Left ventricle myocardium superior (tissue), 1 donor: ENCODE measurements at regions not wholly inside any gene's neighbourhood (a gene's known extent, or its start where the extent isn't known, plus 50 kb on each side); places are given as distances from the start of the nearest gene placed in this dataset.

Source experiments
- ATAC-seq: fragments of 200-7000 bp; cut with Tn5 transposase; one replicate; pipeline ENCODE4 v1.9.1; 2020; ENCODE audit warnings: mild to moderate bottlenecking, moderate library complexity
- DNase-seq: peaks from one replicate; pipeline ENCODE4 v3.0.0-alpha.2; 2020
- intact Hi-C: fragments of 100-400 bp; cut with micrococcal nuclease; formaldehyde crosslinking; loops from one replicate; pipeline ENCODE4 v1.11.0; 2022
- donor health status: DM: no; HTN: yes; CAD: no; lungs with severe emphysema.

- intact Hi-C loops = no loop called here
- no peak for ATAC-seq
- no peak for DNase-seq
These were observed 1473.8 kb downstream of the TBC1D22A start for GRCh38 chr22:48236261-48236660.

- ATAC-seq (no peak), DNase-seq (no peak)
- intact Hi-C loops = no loop called here
These were observed 1473.3 kb downstream of the TBC1D22A start for GRCh38 chr22:48235744-48236143.

GRCh38 chr22:48234011-48234410 lies 1471.6 kb downstream of the TBC1D22A start:
- ATAC-seq (no peak), DNase-seq (no peak)
- intact Hi-C loops = no loop called here

- ATAC-seq (no peak), DNase-seq (no peak)
- intact Hi-C loops = no loop called here
These were observed 1471.1 kb downstream of the TBC1D22A start for GRCh38 chr22:48233586-48233985.

GRCh38 chr22:48228468-48228867 lies 1466.0 kb downstream of the TBC1D22A start:
- intact Hi-C loops = no loop called here
- no peak for ATAC-seq
- DNase-seq = no peak

GRCh38 chr22:48227341-48228018 lies 1465.0 kb downstream of the TBC1D22A start:
- DNase-seq = no peak
- no peak for ATAC-seq
- intact Hi-C loops = no loop called here

GRCh38 chr22:48226026-48227013 lies 1463.9 kb downstream of the TBC1D22A start:
- ATAC-seq (no peak), DNase-seq (no peak)
- intact Hi-C loops = no loop called here

GRCh38 chr22:48224332-48224731 lies 1461.9 kb downstream of the TBC1D22A start:
- no peak for ATAC-seq
- intact Hi-C loops = no loop called here
- no peak for DNase-seq

- intact Hi-C loops = no loop called here
- no peak for DNase-seq
- no peak for ATAC-seq
These were observed 1461.2 kb downstream of the TBC1D22A start for GRCh38 chr22:48223488-48224190.

GRCh38 chr22:48222742-48223487 lies 1460.5 kb downstream of the TBC1D22A start:
- DNase-seq (no peak), ATAC-seq (no peak)
- intact Hi-C loops = no loop called here

- DNase-seq (no peak), ATAC-seq (no peak)
- intact Hi-C loops = no loop called here
These were observed 1456.5 kb downstream of the TBC1D22A start for GRCh38 chr22:48218889-48219420.

GRCh38 chr22:48217596-48217995 lies 1455.1 kb downstream of the TBC1D22A start:
- ATAC-seq (no peak), DNase-seq (no peak)
- intact Hi-C loops = no loop called here

GRCh38 chr22:48212727-48213126 lies 1450.3 kb downstream of the TBC1D22A start:
- intact Hi-C loops = no loop called here
- DNase-seq (no peak), ATAC-seq (no peak)

GRCh38 chr22:48210812-48211211 lies 1448.4 kb downstream of the TBC1D22A start:
- intact Hi-C loops = no loop called here
- no peak for DNase-seq
- ATAC-seq = no peak

- ATAC-seq = no peak
- intact Hi-C loops = no loop called here
- no peak for DNase-seq
These were observed 1447.7 kb downstream of the TBC1D22A start for GRCh38 chr22:48210198-48210580.

GRCh38 chr22:48209473-48210197 lies 1447.2 kb downstream of the TBC1D22A start:
- intact Hi-C loops = no loop called here
- ATAC-seq = no peak
- DNase-seq = no peak

- no peak for DNase-seq
- intact Hi-C loops = no loop called here
- ATAC-seq = no peak
These were observed 1446.4 kb downstream of the TBC1D22A start for GRCh38 chr22:48208894-48209293.

- intact Hi-C loops = no loop called here
- DNase-seq = no peak
- no peak for ATAC-seq
These were observed 1445.6 kb downstream of the TBC1D22A start for GRCh38 chr22:48207919-48208535.
